HCT116 (cell line): ENCODE measurements at regions not wholly inside any gene's neighbourhood (a gene's known extent, or its start where the extent isn't known, plus 50 kb on each side); places are given as distances from the start of the nearest gene placed in this dataset.

Experiments
- CTCF ChIP-seq, 3 experiments: fragments of 200-600 bp in 1 of 3; sonication (generic) in 1 of 3; IDR thresholded peaks in 2 of 3; conservative IDR thresholded peaks in 1 of 3; 2 replicates each; pipeline ENCODE4 v1.5.1; 2012 to 2017; ENCODE audit warnings: low read depth in 2 of 3, low read length in 2 of 3, antibody characterized with exemption in 1 of 3, borderline replicate concordance in 1 of 3, control low read depth in 1 of 3, mild to moderate bottlenecking in 1 of 3, mixed read lengths in 1 of 3, mixed run types in 1 of 3, moderate library complexity in 1 of 3; ENCODE audit not compliant: insufficient read depth in 1 of 3
- ELF1 ChIP-seq: IDR thresholded peaks from 2 replicates; pipeline ENCODE4 v1.6.1; 2012; ENCODE audit warnings: low read depth, borderline replicate concordance
- POLR2A ChIP-seq: IDR thresholded peaks from 2 replicates; pipeline ENCODE4 v1.7.0; 2011; ENCODE audit warnings: borderline replicate concordance; ENCODE audit not compliant: insufficient read depth, insufficient read length; ENCODE audit errors: extremely low read depth
- SRF ChIP-seq: IDR thresholded peaks from 2 replicates; pipeline ENCODE4 v1.6.1; 2012; ENCODE audit warnings: low read depth

GRCh38 chr6:54595844-54596243 lies 250.7 kb upstream of the FAM83B start:
- no peak for TF ChIP-seq SRF
- TF ChIP-seq POLR2A, result no peak
- TF ChIP-seq ELF1, result no peak
- TF ChIP-seq CTCF (IDR thresholded peaks at IDR 0.05 in 2 of 3, conservative IDR thresholded peaks at IDR 0.05 in 1 of 3; ENCODE audit: borderline replicate concordance in 1 of 3, insufficient read depth in 1 of 3, low read depth in 2 of 3, low read length in 2 of 3), result no peak
